ENCODE measurements at regions not wholly inside any gene's neighbourhood (a gene's known extent, or its start where the extent isn't known, plus 50 kb on each side); places are given as distances from the start of the nearest gene placed in this dataset.

- no peak overlapping the region for H3K4me3 ChIP-seq (ENCODE audit: low read depth, low read length)
Observed at GRCh38 chr5:165201771-165202518, 1696.5 kb downstream of the MAT2B start.

DNA sequence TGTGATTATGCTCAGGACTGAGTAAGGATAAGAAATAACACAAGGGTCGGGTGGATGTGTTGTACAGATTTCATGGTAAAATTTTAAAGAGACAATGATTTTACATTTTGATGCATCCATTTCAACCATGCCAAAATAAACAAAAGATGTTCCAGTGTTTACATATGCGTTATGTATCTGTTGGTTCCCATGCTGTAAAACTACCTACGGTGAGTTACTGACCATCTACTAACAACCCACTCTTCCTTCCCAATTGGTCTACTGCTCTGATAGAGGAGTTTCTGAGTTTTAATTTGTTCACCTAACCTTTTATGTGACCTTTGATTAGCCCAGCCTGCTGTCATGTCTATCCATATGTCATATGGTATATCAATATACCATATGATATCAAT lies 1697.1 kb downstream of the MAT2B start:
- H3K4me3 ChIP-seq (ENCODE audit: low read depth, low read length): no peak overlapping the region

DNA sequence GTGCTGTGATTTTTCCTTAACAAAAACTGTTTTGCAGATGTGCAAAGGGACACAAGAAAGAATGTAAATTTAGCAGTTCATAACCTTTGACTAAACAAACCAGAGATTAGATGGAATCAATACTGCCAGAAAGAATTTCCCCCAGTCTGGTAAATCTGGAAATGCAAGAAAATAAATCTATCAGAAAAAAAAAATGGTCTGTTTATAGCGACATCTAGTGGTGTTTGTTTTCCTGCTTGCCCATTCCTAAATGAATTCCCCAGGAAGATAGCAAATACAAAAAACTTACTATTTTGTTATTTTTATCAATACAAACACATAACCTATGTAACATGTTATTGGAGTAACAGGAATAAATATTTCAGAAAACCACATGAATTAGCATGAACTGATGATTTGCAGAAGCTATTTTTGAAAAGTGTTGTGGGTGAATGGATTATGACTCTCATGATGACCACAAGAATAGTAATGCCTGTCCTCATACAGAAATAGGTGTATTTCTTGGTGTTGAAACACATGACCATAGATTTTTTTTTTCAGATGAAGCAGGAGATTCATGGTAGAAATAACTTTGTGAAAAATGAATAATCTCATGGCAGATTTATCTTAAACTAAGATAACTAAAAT lies 1703.8 kb downstream of the MAT2B start:
- no peak overlapping the region for H3K4me3 ChIP-seq (ENCODE audit: low read depth, low read length)

- H3K4me3 ChIP-seq (ENCODE audit: low read depth, low read length): no peak overlapping the region
Observed at GRCh38 chr5:165224366-165225045, 1719.1 kb downstream of the MAT2B start.

DNA sequence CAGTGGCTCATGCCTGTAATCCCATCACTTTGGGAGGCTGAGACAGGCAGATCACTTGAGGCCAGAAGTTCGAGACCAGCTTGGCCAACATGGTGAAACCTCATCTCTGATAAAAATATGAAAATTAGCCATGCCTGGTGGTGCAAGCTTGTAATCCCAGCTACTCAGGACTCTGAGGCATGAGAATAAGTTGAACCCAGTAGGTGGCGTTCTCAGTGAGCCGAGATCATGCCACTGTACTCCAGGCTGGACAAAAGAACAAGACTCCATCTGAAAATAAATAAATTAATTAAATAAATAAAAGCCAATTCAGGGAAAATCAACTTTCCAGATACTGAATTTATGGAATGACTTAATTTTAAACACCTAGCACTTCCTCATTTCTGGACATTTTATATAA lies 1722.1 kb downstream of the MAT2B start:
- no peak overlapping the region for H3K4me3 ChIP-seq (ENCODE audit: low read depth, low read length)

DNA sequence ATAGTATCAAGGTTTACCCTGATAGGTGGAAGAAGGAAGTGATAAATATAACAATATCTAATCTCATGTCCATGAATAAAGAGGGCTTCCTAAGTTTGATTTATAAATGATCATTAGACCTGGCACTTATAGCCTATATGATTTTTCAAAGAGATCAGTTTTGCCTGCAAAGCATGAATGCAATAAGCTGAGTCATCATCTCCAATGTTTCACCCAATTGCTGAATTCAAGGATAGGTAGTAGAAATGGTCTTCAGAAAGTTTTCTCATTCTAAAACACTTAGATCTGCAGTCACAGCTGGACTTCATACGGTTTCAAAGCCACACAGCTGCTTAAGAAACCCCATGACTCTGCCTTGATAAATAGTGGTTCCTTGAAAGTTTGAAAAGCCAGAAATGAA lies 1722.8 kb downstream of the MAT2B start:
- no peak overlapping the region for H3K4me3 ChIP-seq (ENCODE audit: low read depth, low read length)

DNA sequence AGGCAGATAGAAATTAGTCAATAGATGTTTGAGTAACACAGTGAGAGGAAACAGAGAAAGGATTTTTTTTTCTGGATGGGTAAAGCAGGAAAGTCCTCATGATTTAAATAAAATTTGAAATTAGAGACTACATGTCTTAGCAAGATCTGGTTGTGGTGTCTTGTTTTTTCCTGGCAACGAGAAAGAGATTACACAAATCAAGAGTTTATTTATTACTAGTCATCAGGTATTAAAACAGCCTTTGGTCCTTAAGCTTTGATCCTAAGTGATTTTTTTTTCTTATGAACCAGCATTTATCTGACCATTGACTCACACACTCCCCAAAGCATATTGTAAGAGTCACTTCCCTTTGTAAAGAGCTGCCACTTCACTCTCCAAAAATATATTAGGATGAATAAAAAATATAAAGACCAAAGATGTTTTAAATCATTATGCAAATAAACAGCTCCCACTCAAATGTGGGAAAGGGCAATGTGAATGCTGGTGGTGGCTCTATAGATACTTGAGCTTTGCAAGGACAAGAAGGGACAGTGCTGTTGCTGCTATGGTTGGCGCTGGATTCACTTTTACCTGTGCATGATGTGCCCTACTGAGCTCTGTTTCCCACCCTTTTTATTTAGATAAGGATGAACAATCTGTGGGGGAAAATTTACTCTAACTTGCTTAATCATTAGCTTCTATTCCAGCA lies 1726.5 kb downstream of the MAT2B start:
- no peak overlapping the region for H3K4me3 ChIP-seq (ENCODE audit: low read depth, low read length)

GRCh38 chr5:165232509-165233028 lies 1727.2 kb downstream of the MAT2B start:
- H3K4me3 ChIP-seq (ENCODE audit: low read depth, low read length): no peak overlapping the region

DNA sequence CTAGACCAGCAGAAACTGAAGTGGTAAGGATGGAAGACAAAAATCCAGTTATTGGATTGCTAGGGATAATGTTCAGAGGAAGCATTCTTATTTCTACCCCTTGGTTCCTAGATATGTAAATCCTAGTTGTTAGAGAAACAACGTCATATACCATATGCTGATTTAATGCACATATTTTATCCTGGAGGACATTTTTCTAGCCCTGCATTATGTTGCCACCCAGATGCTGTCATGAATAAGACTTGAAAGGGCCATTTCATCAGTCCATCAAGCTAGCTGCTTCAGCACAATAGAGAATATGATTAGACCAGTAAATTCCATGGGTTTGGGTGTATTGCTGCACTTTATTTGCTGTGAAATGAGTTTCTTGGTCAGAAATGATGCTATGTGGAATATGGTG lies 1736.4 kb downstream of the MAT2B start:
- no peak overlapping the region for H3K4me3 ChIP-seq (ENCODE audit: low read depth, low read length)

DNA sequence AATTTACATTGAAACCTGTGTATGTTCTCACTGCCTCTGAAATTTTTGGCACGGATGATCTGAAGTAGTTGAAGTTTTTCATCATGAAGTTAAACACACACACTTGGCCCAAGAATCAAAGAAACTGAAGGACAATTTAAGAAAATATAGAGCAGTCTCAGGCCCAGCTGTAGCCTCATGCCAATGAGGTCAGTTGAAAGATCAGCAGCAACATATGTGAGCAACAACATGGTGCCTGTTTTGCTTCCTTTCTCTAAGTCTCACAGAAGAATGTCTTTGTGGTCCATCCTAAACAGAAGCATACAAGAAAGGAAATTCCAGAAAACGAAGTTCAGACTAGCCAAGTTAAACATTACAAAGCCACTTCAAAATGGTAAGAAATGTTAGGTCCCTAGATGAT lies 1737.2 kb downstream of the MAT2B start:
- no peak overlapping the region for H3K4me3 ChIP-seq (ENCODE audit: low read depth, low read length)

- H3K4me3 ChIP-seq (ENCODE audit: low read depth, low read length): no peak overlapping the region
Observed at GRCh38 chr5:165244407-165244806, 1739.0 kb downstream of the MAT2B start.

GRCh38 chr5:165258197-165258771 lies 1752.9 kb downstream of the MAT2B start:
- H3K4me3 ChIP-seq (ENCODE audit: low read depth, low read length): no peak overlapping the region

DNA sequence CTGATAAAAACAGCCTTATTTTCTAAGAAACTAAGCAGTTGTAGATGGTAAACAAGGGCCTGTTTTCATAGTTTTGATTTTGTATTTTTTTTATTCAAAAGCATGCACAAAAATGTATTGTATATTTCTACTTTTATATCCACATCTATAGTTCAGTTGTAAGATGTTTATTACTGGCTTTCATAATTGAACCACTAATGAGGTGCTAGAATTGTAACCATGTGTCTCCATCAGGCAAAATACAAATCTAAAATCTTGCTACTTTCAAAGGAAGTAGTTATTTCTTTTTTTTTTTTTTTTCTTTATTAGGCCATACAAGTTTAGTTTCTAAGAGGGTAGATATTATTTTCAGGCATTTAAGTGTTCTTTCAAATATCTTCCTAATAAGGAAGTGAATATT lies 1755.0 kb downstream of the MAT2B start:
- H3K4me3 ChIP-seq (ENCODE audit: low read depth, low read length): no peak overlapping the region

GRCh38 chr5:165263536-165263935 lies 1758.1 kb downstream of the MAT2B start:
- no peak overlapping the region for H3K4me3 ChIP-seq (ENCODE audit: low read depth, low read length)

DNA sequence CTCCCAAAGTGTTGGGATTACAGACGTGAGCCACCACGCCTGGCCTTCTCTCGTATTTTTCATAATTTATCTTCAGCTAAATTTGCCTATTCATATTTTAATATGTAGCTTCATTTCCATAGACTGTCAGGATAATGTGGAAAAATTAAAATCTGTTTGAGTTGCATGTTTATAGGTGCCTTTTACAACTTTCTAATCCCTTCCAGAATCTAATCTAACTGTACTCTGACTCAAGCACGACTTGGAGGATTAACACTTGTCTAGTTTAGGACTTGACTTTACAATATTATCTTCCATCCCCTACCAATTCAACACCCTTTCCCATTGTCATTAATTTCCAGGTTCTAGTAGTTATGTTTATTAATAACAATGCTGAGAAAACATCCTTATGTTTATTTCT lies 1761.5 kb downstream of the MAT2B start:
- H3K4me3 ChIP-seq (ENCODE audit: low read depth, low read length): no peak overlapping the region

DNA sequence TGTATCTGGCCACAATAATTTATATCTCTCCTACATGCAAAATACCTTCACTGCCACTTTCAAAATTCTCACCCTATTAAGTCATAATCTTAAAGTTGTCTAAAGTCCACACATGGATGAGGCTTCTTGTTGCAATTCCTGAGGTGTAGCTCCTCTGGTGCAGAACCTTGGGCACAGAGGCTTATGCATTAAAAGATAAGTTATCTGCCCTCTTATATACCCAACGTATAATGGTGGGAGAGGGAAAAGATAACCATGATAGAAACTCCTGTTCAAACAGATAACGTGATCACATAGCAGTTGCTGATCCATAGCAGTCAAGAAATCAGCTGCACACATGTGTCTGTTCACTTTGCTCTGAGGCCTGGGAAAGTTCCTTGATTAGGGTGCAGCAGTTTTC lies 1767.0 kb downstream of the MAT2B start:
- no peak overlapping the region for H3K4me3 ChIP-seq (ENCODE audit: low read depth, low read length)

DNA sequence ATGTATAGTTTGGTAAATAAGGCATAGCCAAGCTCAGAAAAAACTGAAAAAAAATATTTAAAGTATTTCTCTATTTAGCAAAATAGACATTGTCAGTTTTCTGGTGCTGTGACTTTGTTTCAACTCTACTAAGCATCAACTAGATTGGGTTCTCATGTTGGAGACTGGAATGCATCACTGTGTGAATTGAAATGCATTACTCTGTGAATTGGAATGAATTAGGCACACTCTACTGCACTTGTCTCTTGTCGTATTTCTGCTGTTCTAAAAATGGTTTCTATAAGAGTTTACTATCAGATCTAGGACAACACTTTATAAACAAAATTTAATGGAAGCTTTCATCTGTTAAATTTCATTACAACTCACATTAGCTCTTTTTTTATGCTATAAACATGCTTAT lies 1772.2 kb downstream of the MAT2B start:
- no peak overlapping the region for H3K4me3 ChIP-seq (ENCODE audit: low read depth, low read length)

- H3K4me3 ChIP-seq (ENCODE audit: low read depth, low read length): no peak overlapping the region
Observed at GRCh38 chr5:165282491-165282890, 1777.1 kb downstream of the MAT2B start.

GRCh38 chr5:165286692-165287091 lies 1781.3 kb downstream of the MAT2B start:
- no peak overlapping the region for H3K4me3 ChIP-seq (ENCODE audit: low read depth, low read length)

- no peak overlapping the region for H3K4me3 ChIP-seq (ENCODE audit: low read depth, low read length)
Observed at GRCh38 chr5:165290535-165290934, 1785.1 kb downstream of the MAT2B start.

Data from iPS-11a (cell line).